Activated T-cell treated with anti-CD3 and anti-CD28 coated beads, Interleukin-2, amount 50 U/mL, for 72 hours (primary cell): ENCODE measurements at regions not wholly inside any gene's neighbourhood (a gene's known extent, or its start where the extent isn't known, plus 50 kb on each side); places are given as distances from the start of the nearest gene placed in this dataset.

ENCODE experiments used
- ATAC-seq, 2 donors: fragments of 150-1000 bp; cut with Tn5 transposase; replicated peaks in 1 of 2; 2 replicates each; pipeline ENCODE4 v1.10.0; 2021; ENCODE audit warnings: moderate library complexity in 2 of 2, mild to moderate bottlenecking in 1 of 2
- DNase-seq, 2 donors: peaks; one replicate each; pipeline ENCODE4 v3.0.0; 2021 to 2022; ENCODE audit warnings: mixed read lengths in 1 of 2
- H3K27ac Mint-ChIP-seq: one replicate; pipeline ENCODE4 v1.8.0; 2022; ENCODE audit warnings: mild to moderate bottlenecking, moderate library complexity, mixed read lengths
- H3K27me3 Mint-ChIP-seq: one replicate; pipeline ENCODE4 v1.8.0; 2022; ENCODE audit warnings: low read depth, mixed read lengths
- H3K36me3 Mint-ChIP-seq, 2 donors: one replicate each; pipeline ENCODE4 v1.8.0; 2022; ENCODE audit warnings: mixed read lengths in 2 of 2, mild to moderate bottlenecking in 1 of 2; ENCODE audit not compliant: insufficient read depth in 2 of 2
- H3K4me1 Mint-ChIP-seq: one replicate; pipeline ENCODE4 v1.8.0; 2022; ENCODE audit warnings: low read depth, mixed read lengths
- H3K4me3 Mint-ChIP-seq, 2 donors: one replicate each; pipeline ENCODE4 v1.8.0; 2022; ENCODE audit warnings: mild to moderate bottlenecking in 2 of 2, mixed read lengths in 2 of 2, moderate library complexity in 2 of 2
- H3K9me3 Mint-ChIP-seq, 2 donors: one replicate each; pipeline ENCODE4 v1.8.0; 2022; ENCODE audit warnings: mixed read lengths in 2 of 2

GRCh38 chr15:31228980-31229826, 97.4 kb upstream of the KLF13 start:
- Mint-ChIP-seq H3K36me3 (no peaks in the 10 kb centered on the region), H3K27me3 (no peaks in the 10 kb centered on the region), H3K27ac (no peak overlapping the region), H3K4me1 (peaks cover 4% of the 10 kb centered on the region), H3K9me3 (no peaks in the 10 kb centered on the region), H3K4me3 (no peak overlapping the region)
- no peak for DNase-seq
- peak in 1 of 2 donors; percentile 41 for ATAC-seq

- ATAC-seq: no peak
- Mint-ChIP-seq H3K36me3 (no peaks in the 10 kb centered on the region), H3K27me3 (no peaks in the 10 kb centered on the region), H3K4me1 (no peaks in the 10 kb centered on the region), H3K27ac (no peak overlapping the region), H3K9me3 (no peaks in the 10 kb centered on the region), H3K4me3 (no peak overlapping the region)
- DNase-seq: no peak
Observed at GRCh38 chr15:31230630-31231485, 95.8 kb upstream of the KLF13 start.

- Mint-ChIP-seq H3K27ac (no peak overlapping the region), H3K9me3 (no peaks in the 10 kb centered on the region), H3K27me3 (no peaks in the 10 kb centered on the region), H3K4me1 (peaks cover 10% of the 10 kb centered on the region), H3K36me3 (no peaks in the 10 kb centered on the region), H3K4me3 (no peak overlapping the region)
- ATAC-seq (no peak), DNase-seq (no peak)
Observed at GRCh38 chr15:31234815-31235214, 91.8 kb upstream of the KLF13 start.

GRCh38 chr15:31235311-31236183, 91.1 kb upstream of the KLF13 start:
- Mint-ChIP-seq H3K36me3 (no peaks in the 10 kb centered on the region), H3K9me3 (no peaks in the 10 kb centered on the region), H3K27me3 (no peaks in the 10 kb centered on the region), H3K4me1 (peaks cover 10% of the 10 kb centered on the region), H3K27ac (no peak overlapping the region), H3K4me3 (no peak overlapping the region)
- no peak for DNase-seq
- no peak for ATAC-seq

- H3K27ac Mint-ChIP-seq: no peak overlapping the region
- no peak overlapping the region for H3K4me3 Mint-ChIP-seq
- H3K9me3 Mint-ChIP-seq: no peaks in the 10 kb centered on the region
- no peaks in the 10 kb centered on the region for H3K36me3 Mint-ChIP-seq
- no peak for ATAC-seq
- H3K27me3 Mint-ChIP-seq: no peaks in the 10 kb centered on the region
- peaks cover 14% of the 10 kb centered on the region for H3K4me1 Mint-ChIP-seq
- DNase-seq: no peak
Observed at GRCh38 chr15:31236184-31237042, 90.2 kb upstream of the KLF13 start.

GRCh38 chr15:31237043-31237324, 89.7 kb upstream of the KLF13 start:
- Mint-ChIP-seq H3K27ac (no peak overlapping the region), H3K4me3 (no peak overlapping the region), H3K36me3 (no peaks in the 10 kb centered on the region), H3K9me3 (no peaks in the 10 kb centered on the region), H3K27me3 (no peaks in the 10 kb centered on the region), H3K4me1 (peaks cover 20% of the 10 kb centered on the region)
- DNase-seq: no peak
- ATAC-seq: no peak

GRCh38 chr15:31238906-31239305, 87.7 kb upstream of the KLF13 start:
- no peak overlapping the region for H3K4me3 Mint-ChIP-seq
- no peaks in the 10 kb centered on the region for H3K27me3 Mint-ChIP-seq
- H3K27ac Mint-ChIP-seq: peak overlapping the region; percentile 55
- H3K36me3 Mint-ChIP-seq: no peaks in the 10 kb centered on the region
- H3K9me3 Mint-ChIP-seq: no peaks in the 10 kb centered on the region
- peaks cover 26% of the 10 kb centered on the region for H3K4me1 Mint-ChIP-seq
- DNase-seq: no peak
- no peak for ATAC-seq

- Mint-ChIP-seq H3K4me3 (no peak overlapping the region), H3K4me1 (peaks cover 26% of the 10 kb centered on the region), H3K27ac (no peak overlapping the region), H3K27me3 (no peaks in the 10 kb centered on the region), H3K36me3 (no peaks in the 10 kb centered on the region), H3K9me3 (no peaks in the 10 kb centered on the region)
- no peak for DNase-seq
- ATAC-seq: no peak
Observed at GRCh38 chr15:31239409-31239808, 87.2 kb upstream of the KLF13 start.

GRCh38 chr15:31241888-31242522, 84.6 kb upstream of the KLF13 start:
- Mint-ChIP-seq H3K4me3 (peak overlapping the region in 1 of 2 donors; percentile 24), H3K27me3 (no peaks in the 10 kb centered on the region), H3K9me3 (no peaks in the 10 kb centered on the region), H3K4me1 (peaks cover 26% of the 10 kb centered on the region), H3K27ac (no peak overlapping the region), H3K36me3 (no peaks in the 10 kb centered on the region)
- DNase-seq (no peak), ATAC-seq (peak; percentile 74 to 79)

- ATAC-seq (no peak), DNase-seq (no peak)
- H3K4me3 Mint-ChIP-seq: no peak overlapping the region
- H3K9me3 Mint-ChIP-seq: no peaks in the 10 kb centered on the region
- peaks cover 29% of the 10 kb centered on the region for H3K4me1 Mint-ChIP-seq
- H3K27me3 Mint-ChIP-seq: no peaks in the 10 kb centered on the region
- H3K27ac Mint-ChIP-seq: no peak overlapping the region
- H3K36me3 Mint-ChIP-seq: no peaks in the 10 kb centered on the region
Observed at GRCh38 chr15:31243895-31244294, 82.7 kb upstream of the KLF13 start.

- H3K27ac Mint-ChIP-seq: no peak overlapping the region
- H3K4me1 Mint-ChIP-seq: peaks cover 21% of the 10 kb centered on the region
- no peaks in the 10 kb centered on the region for H3K27me3 Mint-ChIP-seq
- H3K9me3 Mint-ChIP-seq: no peaks in the 10 kb centered on the region
- no peaks in the 10 kb centered on the region for H3K36me3 Mint-ChIP-seq
- DNase-seq: no peak
- no peak overlapping the region for H3K4me3 Mint-ChIP-seq
- no peak for ATAC-seq
Observed at GRCh38 chr15:31245135-31245689, 81.4 kb upstream of the KLF13 start.

GRCh38 chr15:31245756-31246155, 80.9 kb upstream of the KLF13 start:
- no peaks in the 10 kb centered on the region for H3K27me3 Mint-ChIP-seq
- peaks cover 21% of the 10 kb centered on the region for H3K4me1 Mint-ChIP-seq
- ATAC-seq: no peak
- no peak overlapping the region for H3K27ac Mint-ChIP-seq
- no peak overlapping the region for H3K4me3 Mint-ChIP-seq
- H3K9me3 Mint-ChIP-seq: no peaks in the 10 kb centered on the region
- no peaks in the 10 kb centered on the region for H3K36me3 Mint-ChIP-seq
- no peak for DNase-seq
